Panc1 (cell line): ENCODE measurements at regions not wholly inside any gene's neighbourhood (a gene's known extent, or its start where the extent isn't known, plus 50 kb on each side); places are given as distances from the start of the nearest gene placed in this dataset.

Experiments used
- ATAC-seq: fragments of 200-7000 bp; cut with Tn5 transposase; 2 replicates; pipeline ENCODE4 v1.9.1; 2020; ENCODE audit warnings: mild to moderate bottlenecking, moderate library complexity
- BruUV-seq: library from RNA; stranded (reverse); fragments of 400-500 nt; replicated peaks from 2 replicates; lab custom pipeline; 2021; lab: Mats Ljungman, UMichigan
- CTCF ChIA-PET: fragments of 300-600 bp; sonication (Branson Sonifier 250); formaldehyde crosslinking; loops from one replicate; lab custom pipeline; 2022; ENCODE audit warnings: antibody characterized with exemption; lab: Charles Lee
- POLR2A ChIA-PET: fragments of 300-600 bp; sonication (Branson Sonifier 250); formaldehyde crosslinking; loops from one replicate; lab custom pipeline; 2022; ENCODE audit warnings: antibody characterized with exemption; lab: Charles Lee
- DNase-seq: peaks from one replicate; pipeline ENCODE4 v3.0.0-alpha.2; 2010; ENCODE audit warnings: low read depth, low spot score
- H3K27ac ChIP-seq: 2 replicates; pipeline ENCODE4 v1.5.1; 2011; ENCODE audit warnings: mild to moderate bottlenecking, low read length, inconsistent platforms
- H3K27me3 ChIP-seq: fragments of 200-500 bp; sonication (Bioruptor generic); 2 replicates; pipeline ENCODE4 v1.6.0; 2014; ENCODE audit warnings: low read length, inconsistent platforms; ENCODE audit not compliant: control insufficient read depth, insufficient read depth
- H3K36me3 ChIP-seq: fragments of 200-500 bp; sonication (Bioruptor generic); 2 replicates; pipeline ENCODE4 v1.5.1; 2014; ENCODE audit warnings: inconsistent platforms, mild to moderate bottlenecking, low read length, moderate library complexity; ENCODE audit not compliant: control insufficient read depth, insufficient read depth
- H3K4me1 ChIP-seq: 2 replicates; pipeline ENCODE4 v1.5.1; 2011; ENCODE audit warnings: inconsistent platforms, mild to moderate bottlenecking, low read length, moderate library complexity; ENCODE audit not compliant: control insufficient read depth, insufficient read depth
- H3K4me3 ChIP-seq, 2 experiments: 2 replicates each; pipeline ENCODE4 v1.5.1; 2011 to 2012; ENCODE audit warnings: low read depth in 2 of 2, low read length in 2 of 2, mild to moderate bottlenecking in 2 of 2, inconsistent platforms in 1 of 2, moderate library complexity in 1 of 2
- H3K9me3 ChIP-seq: fragments of 200-500 bp; sonication (Bioruptor generic); 2 replicates; pipeline ENCODE4 v1.5.1; 2014; ENCODE audit warnings: low read depth, mild to moderate bottlenecking, inconsistent platforms, low read length, moderate library complexity; ENCODE audit not compliant: control insufficient read depth, insufficient read depth
- POLR2AphosphoS5 ChIP-seq: IDR thresholded peaks from 2 replicates; pipeline ENCODE4 v1.6.1; 2012; ENCODE audit warnings: mild to moderate bottlenecking, low read depth, low read length, moderate library complexity
- SIN3A ChIP-seq: IDR thresholded peaks from 2 replicates; pipeline ENCODE4 v1.6.1; 2012; ENCODE audit warnings: low read depth, mild to moderate bottlenecking, low read length, moderate library complexity, borderline replicate concordance; ENCODE audit not compliant: insufficient read depth
- TCF7L2 ChIP-seq: IDR thresholded peaks from 2 replicates; pipeline ENCODE4 v1.6.1; 2011; ENCODE audit warnings: mild to moderate bottlenecking, low read depth, low read length, inconsistent platforms
- in situ Hi-C: cut with HindIII; loops from 2 replicates; pipeline ENCODE4 v1.10.0; 2016; ENCODE audit warnings: low sequenced_read_pairs, low pct_unique_long_range_greater_than_20kb
- intact Hi-C: fragments of 100-400 bp; cut with micrococcal nuclease; formaldehyde crosslinking; loops from one replicate; pipeline ENCODE4 v1.10.0; 2022; ENCODE audit not compliant: unreplicated experiment
- TF ChIP-seq, protein P1 (sequence below), 2 experiments: IDR thresholded peaks; 2 replicates each; pipeline ENCODE4 v1.6.1; 2011 to 2012; ENCODE audit warnings: low read depth in 2 of 2, control low read depth in 1 of 2, low read length in 1 of 2, mild to moderate bottlenecking in 1 of 2, moderate library complexity in 1 of 2; ENCODE audit not compliant: insufficient read depth in 1 of 2
- TF ChIP-seq, protein P2 (sequence below): fragments of 450-650 bp; IDR thresholded peaks from 2 replicates; pipeline ENCODE4 v1.5.1; 2017; ENCODE audit warnings: mild to moderate bottlenecking

DNA sequence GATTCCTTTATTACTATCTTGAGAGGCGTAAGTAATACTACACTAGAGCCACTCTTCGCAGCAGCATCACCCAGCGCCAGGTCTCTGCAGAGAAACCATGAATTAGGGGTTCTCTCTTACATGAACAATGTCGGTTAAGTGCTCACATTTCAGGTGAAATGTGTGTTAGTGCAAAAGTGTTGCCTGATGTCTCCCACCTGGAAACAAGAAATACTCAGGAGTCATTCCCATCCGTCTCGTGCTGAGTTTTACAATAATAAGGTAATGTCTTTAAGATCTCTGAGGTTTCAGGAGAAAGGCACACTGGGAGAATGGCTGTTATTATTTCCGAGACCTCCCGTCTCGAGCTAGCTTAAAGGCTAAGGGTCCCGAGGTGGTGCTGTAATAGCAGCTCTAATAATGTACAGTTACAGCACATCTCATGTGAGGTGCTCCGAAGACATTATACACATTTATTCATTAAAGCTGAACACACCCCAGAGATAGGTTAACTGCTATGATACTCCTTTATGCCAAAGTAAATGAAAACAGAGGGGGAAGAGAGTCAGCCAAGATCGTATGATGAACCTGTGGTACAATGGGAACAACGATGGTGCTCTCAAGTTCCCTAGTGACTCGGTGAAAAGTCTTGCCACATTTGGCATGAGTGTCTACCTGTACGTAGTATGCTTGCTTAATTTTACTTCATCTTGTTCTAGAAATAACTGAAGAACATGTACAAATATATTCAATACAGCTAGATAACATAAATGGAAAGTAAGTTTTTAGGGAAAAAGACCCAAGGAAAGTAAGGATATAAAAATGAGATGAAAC is 458.3 kb upstream of the CITED2 start:
- Histone ChIP-seq H3K27me3 (no peaks in the 10 kb centered on the region), H3K9me3 (no peaks in the 10 kb centered on the region), H3K4me3 (no peak overlapping the region), H3K27ac (no peak overlapping the region; the same call in 1 of the 2 replicates), H3K36me3 (no peaks in the 10 kb centered on the region), H3K4me1 (no peaks in the 10 kb centered on the region)
- DNase-seq (no peak), ATAC-seq (no peak)
- TF ChIP-seq TCF7L2 (no peak), SIN3A (no peak)
- TF ChIP-seq, protein P1, sequence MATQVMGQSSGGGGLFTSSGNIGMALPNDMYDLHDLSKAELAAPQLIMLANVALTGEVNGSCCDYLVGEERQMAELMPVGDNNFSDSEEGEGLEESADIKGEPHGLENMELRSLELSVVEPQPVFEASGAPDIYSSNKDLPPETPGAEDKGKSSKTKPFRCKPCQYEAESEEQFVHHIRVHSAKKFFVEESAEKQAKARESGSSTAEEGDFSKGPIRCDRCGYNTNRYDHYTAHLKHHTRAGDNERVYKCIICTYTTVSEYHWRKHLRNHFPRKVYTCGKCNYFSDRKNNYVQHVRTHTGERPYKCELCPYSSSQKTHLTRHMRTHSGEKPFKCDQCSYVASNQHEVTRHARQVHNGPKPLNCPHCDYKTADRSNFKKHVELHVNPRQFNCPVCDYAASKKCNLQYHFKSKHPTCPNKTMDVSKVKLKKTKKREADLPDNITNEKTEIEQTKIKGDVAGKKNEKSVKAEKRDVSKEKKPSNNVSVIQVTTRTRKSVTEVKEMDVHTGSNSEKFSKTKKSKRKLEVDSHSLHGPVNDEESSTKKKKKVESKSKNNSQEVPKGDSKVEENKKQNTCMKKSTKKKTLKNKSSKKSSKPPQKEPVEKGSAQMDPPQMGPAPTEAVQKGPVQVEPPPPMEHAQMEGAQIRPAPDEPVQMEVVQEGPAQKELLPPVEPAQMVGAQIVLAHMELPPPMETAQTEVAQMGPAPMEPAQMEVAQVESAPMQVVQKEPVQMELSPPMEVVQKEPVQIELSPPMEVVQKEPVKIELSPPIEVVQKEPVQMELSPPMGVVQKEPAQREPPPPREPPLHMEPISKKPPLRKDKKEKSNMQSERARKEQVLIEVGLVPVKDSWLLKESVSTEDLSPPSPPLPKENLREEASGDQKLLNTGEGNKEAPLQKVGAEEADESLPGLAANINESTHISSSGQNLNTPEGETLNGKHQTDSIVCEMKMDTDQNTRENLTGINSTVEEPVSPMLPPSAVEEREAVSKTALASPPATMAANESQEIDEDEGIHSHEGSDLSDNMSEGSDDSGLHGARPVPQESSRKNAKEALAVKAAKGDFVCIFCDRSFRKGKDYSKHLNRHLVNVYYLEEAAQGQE (IDR thresholded peaks at IDR 0.05; ENCODE audit: insufficient read depth in 1 of 2, low read depth in 2 of 2, low read length in 1 of 2) = no peak
- TF ChIP-seq, protein P2, sequence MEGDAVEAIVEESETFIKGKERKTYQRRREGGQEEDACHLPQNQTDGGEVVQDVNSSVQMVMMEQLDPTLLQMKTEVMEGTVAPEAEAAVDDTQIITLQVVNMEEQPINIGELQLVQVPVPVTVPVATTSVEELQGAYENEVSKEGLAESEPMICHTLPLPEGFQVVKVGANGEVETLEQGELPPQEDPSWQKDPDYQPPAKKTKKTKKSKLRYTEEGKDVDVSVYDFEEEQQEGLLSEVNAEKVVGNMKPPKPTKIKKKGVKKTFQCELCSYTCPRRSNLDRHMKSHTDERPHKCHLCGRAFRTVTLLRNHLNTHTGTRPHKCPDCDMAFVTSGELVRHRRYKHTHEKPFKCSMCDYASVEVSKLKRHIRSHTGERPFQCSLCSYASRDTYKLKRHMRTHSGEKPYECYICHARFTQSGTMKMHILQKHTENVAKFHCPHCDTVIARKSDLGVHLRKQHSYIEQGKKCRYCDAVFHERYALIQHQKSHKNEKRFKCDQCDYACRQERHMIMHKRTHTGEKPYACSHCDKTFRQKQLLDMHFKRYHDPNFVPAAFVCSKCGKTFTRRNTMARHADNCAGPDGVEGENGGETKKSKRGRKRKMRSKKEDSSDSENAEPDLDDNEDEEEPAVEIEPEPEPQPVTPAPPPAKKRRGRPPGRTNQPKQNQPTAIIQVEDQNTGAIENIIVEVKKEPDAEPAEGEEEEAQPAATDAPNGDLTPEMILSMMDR = no peak
- BruUV-seq = no TSS peak
- intact Hi-C loops = no loop called here
- ChIA-PET CTCF (no interaction called here), POLR2A (no interaction called here)
- in situ Hi-C loops = no loop called here

GRCh38 chr6:139829576-139829975 is 455.1 kb upstream of the CITED2 start:
- TF ChIP-seq, protein P1 (IDR thresholded peaks at IDR 0.05; ENCODE audit: insufficient read depth in 1 of 2, low read depth in 2 of 2, low read length in 1 of 2) = no peak
- TF ChIP-seq POLR2AphosphoS5 (no peak), SIN3A (no peak), TCF7L2 (no peak)
- TF ChIP-seq, protein P2 = no peak
- ATAC-seq = no peak
- no peaks in the 10 kb centered on the region; the same call in 1 of the 2 replicates for H3K4me1 ChIP-seq
- peaks cover 3% of the 10 kb centered on the region; the same call in 1 of the 2 replicates for H3K9me3 ChIP-seq
- H3K27me3 ChIP-seq = no peaks in the 10 kb centered on the region
- intact Hi-C loops = no loop called here
- CTCF ChIA-PET = no interaction called here
- no peak for DNase-seq
- POLR2A ChIA-PET = no interaction called here
- no peak overlapping the region for H3K4me3 ChIP-seq
- in situ Hi-C loops = no loop called here
- H3K27ac ChIP-seq = no peak overlapping the region
- no TSS peak for BruUV-seq
- no peaks in the 10 kb centered on the region for H3K36me3 ChIP-seq
